Stimulated activated CD8-positive, alpha-beta memory T cell treated with anti-CD3 and anti-CD28 coated beads, Interleukin-15, amount 100 ng/mL, for 1 hour (primary cell): ENCODE measurements at regions not wholly inside any gene's neighbourhood (a gene's known extent, or its start where the extent isn't known, plus 50 kb on each side); places are given as distances from the start of the nearest gene placed in this dataset.
A peak's percentile ranks its signal among the peaks of the same experiment; 100 is the strongest.
"Not testable (repeated sequence)": the region's sequence is repeated elsewhere in the genome, so short reads cannot be mapped to it uniquely, and the experiment has no call there.

Experiments used
- DNase-seq: peaks from one replicate; pipeline ENCODE4 v3.0.0-alpha.2; 2020; ENCODE audit warnings: low read depth

DNA sequence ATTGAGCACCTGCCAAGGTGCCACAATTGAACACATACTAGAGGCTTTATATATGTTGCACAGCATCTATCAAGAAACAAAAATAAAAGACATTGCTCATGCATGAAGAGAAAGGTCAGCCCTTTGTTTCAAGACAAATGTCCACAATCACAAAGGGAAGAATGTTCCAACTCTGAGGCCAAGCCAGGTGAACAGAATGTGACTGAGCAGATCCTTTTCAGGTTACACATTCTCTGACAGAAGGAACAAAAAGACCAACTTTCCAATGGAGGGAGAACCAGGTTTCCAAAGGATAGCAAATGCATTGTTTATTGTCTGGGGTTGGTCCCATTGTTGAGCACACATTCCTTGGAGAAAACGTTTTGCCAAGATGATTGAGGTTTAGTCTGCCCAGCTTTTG lies 50.2 kb upstream of the FAM174B start:
- DNase-seq = no peak

DNA sequence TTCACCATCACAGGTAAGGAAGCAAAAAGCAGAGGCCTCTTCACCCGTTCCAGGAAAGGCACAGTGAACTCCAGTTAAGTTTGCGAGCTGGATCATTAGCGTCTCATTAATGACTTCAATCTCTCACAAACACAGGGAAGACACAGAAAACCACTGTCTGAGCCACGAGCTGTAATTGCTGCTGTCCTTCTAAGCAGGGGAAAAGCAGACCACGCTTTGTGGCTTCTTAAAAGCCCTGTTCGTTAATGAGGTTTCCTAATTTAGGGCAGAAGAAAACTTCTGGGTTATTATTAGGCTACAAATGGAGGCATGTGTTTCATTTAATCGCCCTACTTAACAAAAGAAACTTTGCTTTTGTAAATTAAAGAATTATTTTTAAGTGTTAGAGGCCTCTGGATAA lies 50.6 kb upstream of the FAM174B start:
- DNase-seq = no peak

DNA sequence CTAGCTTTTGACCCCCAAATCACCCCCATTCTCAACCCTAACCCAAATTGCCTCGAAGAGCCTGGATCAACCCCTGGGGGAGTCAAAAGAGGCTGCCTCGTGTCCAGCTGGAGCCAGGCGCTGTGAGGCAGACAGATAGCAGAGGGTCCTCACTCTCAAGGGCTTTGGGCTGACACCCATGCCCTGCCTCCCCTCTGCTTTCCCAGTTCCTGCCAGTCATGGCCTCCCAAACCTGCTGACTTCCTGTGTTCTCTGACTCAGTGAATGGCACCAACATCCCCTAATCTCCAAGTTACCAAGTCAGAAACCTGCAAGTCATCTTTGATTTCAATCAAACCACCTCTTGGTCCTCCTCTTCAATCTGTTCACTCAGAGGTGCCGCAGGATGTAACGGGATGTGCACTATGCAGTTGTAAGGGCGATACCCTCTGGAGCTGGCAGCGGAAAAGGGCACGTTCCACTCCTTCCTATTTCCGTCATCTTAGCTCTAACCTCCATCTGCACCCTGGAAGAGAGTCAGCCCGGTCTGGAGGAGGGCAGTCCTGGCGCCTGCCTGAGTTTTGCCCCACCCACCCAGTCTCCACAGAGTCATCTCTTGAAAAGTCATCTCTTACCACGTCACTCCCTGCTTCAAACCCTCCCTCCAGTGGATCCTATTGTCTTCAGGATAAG lies 52.4 kb upstream of the FAM174B start:
- no peak for DNase-seq

DNA sequence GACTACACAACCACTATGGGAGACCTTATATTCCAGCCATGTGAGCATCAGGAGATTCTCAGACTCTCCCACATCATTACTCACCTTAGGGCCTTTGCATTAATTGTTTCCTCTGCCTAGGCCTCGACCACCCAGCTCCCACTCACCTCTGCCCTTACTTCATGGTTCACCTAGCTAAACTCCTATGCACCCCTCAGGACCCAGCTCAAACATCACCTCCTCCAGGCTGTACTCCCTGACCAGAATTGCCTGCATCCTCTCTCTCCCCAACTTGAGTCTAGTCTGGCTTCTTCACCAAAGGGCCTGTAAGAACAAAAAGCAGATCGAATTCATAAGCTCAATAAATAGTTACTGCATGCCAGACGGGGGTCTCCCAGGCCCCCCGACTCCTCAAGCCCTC lies 53.1 kb upstream of the FAM174B start:
- no peak for DNase-seq

DNA sequence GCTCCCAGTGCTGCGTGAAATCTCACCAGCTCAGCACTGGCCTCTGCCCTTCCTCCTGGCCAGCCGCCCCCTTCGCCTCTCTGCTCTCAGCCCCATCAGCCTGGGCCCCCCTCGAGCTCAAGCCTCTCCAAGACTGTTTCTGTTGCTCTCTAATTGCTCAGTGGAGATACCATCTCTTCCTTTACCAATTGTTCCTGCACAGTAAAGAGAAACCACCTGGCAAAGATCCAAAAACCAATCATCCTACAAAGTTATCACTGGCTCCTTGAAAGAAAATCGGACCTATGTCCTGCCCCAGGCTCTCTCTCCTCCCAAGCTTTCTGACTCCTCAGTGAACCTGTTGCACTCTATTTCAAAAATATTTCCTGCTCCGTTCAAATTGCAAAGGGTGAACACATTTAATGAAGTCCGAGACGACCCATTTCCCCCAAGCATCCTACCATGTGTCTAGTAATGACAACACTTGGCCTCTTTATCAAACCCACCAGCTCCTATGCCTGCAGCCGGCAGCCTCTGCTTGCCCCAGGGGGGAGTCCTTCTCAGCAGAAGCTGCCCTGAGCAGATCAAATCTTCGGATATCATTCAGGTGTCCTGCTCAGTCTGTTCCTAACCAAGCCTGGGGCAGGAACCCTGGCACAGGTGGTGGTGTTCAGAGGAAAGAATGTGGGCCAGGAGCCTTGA lies 53.7 kb upstream of the FAM174B start:
- DNase-seq = no peak

DNA sequence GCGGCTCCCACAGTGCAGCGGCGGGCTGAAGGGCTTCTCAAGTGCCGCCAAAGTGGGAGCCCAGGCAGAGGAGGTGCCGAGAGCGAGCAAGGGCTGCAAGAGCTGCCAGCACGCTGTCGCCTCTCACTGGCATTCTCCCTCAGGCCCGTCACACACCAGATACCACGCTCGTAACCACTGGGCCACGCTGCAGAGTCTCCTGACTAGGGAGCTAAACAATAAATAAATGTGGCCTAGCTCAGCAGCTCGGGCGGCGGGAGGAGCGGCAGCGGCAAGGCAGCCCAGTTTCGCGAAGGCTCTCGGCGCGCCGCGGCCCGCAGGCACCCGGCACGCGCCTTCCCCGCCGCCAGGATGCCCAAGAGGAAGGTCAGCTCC lies 55.9 kb upstream of the FAM174B start:
- no peak for DNase-seq

DNA sequence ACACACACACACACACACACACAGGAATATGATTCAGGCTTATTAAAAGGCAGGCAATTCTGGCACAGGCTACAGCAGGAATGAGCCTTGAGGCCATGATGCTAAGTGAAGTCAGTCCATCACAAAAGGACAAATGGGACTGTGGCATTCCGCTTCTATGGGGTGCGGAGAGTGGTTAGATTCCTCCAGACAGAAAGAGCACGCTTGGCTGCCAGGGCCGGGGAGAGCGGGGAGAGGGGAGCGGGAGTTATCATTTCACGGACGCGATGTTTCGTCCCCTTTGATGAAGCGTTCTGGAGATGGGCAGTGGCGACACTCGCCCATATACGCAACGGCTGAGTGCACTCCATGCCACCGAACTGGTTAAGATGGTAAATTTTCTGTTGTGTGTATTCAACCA lies 58.5 kb upstream of the FAM174B start:
- DNase-seq = no peak

DNA sequence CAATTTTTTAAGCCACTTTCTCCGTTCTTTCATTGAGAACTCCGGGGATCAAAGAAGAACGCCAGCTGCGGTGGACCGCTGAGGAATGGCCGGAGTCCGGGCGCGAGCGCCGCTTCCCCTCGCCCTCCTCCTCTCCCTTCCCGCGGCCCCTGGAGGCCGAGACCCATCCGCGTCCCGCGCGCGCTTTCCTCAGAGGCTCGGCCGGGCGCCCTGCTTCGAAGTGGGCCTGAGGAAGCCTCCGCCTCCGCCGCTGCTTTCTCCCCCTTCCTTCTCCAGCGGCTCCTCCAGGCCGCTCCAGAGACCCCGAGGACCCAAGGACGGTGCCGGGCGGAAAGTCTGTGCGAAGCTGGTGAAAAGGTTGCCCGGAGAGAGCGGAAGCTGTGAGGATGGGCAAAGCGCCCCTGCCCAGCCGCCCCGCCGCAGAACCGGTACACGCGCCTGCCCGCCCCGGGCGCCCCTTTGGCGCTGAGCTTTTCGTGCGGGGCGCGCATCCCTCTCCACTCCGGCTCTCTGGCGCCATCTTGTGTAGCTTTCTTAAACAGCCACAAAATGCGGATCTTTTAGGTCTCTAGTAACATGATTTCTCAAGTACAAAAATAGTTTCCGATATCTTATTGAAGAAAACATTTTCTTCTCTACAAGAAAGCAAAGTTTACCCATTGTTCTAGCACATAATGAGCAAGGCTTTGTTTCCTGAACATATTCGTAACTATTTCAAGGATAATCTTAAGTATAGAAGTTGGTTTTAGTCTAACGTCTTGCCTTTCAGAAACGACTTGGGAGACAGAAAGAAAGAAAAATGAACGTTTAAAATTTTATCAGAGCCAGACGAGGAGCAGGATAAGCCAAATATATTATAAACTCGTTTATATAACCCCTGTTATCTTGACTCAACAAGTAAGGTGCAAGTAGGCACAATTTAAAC lies 59.2 kb upstream of the FAM174B start:
- DNase-seq = peak; percentile 72

DNA sequence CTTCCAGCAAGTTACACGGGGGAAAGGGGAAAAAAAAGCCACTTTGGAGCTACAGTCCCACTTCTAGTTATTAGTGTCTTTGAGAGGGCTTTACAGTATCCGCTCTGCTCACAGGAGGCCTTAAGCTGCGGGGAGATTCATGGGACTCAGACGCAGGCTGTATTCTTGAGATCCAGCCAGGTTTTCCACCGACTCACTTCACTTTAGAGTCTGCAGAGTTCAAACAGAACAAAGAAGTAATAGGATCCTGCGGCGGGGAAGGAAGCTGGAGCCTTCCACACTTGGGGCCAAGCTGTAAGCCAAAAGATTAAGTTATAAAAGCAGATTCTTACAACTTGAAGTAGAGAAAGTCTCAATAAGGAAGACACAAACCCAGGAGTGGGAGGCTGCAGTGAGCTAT lies 60.2 kb upstream of the FAM174B start:
- DNase-seq = no peak

DNA sequence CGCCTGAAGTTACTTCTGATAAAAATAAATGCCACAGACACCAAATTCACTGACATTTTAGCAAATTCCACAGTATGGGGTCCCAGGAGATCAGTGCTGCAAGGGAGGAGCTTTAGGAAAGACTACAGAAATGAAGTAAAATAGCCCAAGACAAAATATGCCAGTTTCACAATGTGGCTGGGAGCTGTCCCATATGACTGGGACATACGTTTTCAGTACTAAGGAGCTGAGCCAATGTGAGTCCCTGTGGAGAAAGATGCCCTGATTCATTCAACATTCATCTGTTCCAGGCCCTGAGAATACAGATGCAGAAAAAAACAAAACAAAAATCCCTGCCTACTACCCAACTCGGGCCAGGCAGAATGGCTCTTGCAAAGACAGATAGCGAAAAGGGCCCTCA lies 63.4 kb upstream of the FAM174B start:
- DNase-seq = no peak

DNA sequence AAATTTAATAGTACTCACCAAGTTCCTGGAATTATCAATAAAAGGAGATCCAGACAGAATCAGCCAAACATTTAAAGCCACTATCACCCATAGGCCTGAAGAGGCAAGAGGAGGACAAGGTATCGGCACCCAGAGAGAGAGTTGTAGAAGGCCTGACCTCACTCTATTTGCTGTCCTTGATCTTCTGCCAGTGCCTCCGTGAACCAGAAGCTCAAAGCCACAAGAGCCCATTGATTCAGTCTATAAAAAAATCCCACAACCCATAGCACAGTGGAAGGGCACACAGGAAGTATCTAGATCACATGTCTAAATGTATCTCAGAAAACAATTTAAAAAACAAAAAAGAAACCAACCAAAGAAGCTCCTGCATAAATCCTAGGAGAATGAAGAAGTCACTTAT lies 68.6 kb upstream of the FAM174B start:
- DNase-seq = no peak

DNA sequence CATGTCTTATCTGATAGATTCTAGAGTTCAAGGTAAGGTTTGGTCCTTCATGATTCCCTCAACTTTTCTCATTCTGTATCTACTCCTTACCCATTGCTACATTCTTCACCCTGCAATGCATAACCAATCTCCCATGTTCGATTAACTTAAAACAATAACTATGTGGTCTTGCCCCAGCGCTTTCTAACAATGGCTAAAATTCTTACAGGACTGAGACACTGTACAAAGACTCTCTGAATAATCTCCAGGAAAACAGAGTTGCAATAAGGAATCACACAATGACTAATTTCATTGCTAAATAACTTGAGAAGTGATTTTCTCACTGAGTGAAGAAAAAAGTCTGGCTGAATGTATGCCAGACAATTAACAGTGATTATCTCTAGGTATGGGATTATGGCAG lies 69.6 kb upstream of the FAM174B start:
- DNase-seq = no peak

DNA sequence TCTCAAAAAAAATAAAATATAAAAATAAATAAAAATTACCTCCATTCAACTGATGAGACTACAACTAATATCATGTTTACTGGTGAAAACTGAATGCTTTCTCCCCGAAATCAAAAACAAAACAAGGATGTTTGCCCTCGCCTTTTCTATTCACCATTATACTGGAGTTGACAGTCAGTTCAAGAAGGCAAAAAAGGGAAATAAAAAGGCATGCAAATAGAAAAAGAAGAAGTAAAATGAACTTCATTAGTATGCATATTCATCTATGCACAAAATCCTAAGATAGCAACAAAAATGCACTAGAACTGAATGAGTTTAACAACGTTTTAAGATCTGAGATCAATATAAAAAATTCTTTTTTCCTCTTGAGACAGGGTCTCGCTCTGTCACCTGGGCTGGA lies 72.7 kb upstream of the FAM174B start:
- DNase-seq = no peak

DNA sequence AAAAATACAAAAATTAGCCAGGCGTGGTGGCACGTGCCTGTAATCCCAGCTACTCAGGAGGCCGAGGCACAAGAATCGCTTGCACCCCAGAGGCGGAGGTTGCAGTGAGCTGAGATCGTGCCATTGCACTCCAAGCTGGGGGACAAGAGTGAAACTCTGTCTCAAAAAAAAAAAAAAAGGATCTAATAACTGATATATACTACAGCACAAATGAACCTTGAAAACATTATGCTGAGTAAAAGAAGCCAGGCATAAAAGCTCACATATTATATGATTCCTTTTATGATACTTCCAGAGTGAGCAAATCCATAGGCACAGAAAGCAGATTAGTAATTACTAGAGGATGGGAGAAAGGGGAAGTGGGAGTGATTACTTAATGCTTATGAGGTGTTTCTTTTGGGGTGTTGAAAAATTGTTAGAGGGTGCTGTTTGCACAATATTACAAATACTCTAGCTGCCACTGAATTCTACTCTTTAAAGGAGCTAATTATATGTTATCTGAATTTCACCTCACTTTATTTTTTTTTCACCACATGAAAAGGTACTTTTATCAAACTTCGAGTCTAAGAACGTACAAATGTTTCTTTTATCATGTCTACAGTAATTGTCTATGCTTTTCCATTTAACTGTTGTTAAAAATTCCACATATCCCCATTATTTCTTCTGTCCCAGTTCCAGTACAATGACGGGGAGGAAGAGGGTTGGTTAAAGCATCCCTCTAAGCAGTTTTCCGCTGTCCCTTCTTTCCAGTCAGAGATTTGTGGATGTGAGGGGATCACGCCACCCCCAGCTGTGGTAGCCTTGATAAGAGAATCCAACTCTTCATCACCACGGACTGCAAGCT lies 77.7 kb upstream of the FAM174B start:
- no peak for DNase-seq

DNA sequence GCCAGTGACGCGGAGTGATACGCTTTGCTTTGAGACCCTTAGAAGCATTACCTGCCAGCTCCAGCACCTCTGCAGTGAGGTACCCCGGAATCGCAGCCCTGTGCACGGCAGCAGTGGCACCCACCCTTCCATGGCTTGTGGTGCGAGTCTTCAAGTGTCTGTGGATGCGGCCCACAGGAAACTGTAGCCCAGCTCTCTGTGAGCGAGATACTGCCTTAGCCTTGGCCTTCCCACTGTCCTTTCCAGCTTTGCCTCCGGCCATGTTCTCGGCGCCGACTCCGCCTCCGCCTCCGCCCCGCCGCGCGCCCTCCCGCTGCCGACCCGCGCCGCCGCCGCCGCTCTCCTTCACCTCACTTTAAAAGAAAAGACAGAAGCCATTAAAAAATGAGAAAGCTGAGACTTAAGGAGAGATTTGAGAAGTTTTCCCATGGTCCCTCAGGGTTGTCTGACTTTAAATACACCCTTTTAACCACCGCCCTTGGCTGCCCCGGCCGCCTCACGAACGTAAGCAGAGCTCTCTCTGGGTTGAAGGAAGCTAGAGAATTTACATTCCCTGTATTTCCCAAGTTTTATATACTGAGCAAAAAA lies 78.5 kb upstream of the FAM174B start:
- no peak for DNase-seq

DNA sequence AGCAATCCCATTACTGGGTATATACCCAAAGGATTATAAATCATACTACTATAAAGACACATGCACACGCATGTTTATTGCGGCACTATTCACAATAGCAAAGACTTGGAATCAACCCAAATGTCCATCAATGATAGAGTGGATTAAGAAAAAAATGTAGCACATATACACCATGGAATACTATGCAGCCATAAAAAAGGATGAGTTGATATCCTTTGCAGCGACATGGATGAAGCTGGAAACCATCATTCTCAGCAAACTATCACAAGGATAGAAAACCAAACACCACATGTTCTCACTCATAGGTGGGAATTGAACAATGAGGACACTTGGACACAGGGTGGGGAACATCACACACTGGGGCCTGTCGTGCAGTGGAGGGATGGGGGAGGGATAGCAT lies 83.7 kb upstream of the FAM174B start:
- DNase-seq = not testable (repeated sequence)

DNA sequence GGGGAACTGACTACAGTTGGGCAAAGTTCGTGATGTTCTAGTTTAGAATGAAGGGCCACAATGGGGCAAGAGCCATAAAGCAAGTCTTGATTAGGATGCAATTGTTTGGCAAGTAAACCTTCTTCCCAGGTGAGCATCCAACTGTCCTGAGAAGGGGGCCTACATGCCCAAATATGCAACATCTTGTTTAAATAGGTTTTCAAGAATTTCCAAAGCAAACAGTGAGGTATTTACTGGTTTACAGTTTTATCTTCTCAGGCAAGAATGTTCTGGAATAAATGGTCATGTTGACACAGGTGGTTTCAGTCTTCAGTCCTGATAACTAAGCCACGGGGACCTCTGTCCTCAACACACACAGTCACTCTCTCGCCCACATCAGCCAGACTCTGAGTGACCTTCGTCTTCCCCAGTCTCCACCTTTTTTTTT lies 90.3 kb upstream of the FAM174B start:
- no peak for DNase-seq

DNA sequence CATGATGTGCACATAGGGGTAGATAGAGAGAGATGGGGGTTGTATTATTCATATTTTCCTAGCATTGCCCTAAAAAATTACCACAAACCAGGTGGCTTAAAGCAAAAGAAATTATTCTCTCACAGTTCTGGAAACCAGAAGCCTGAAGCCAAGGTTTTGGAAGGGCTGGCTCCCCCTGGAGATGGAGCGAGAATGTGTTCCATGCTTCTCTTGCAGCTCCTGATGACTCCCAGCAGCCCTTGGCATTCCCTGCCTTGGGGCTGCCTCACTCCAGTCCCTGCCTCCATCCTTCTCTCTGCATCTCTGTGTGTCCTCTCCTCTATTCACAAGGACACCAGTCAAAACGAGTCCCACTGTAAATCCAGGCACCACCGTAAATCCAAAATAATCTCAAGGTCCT lies 91.5 kb upstream of the FAM174B start:
- DNase-seq = no peak

DNA sequence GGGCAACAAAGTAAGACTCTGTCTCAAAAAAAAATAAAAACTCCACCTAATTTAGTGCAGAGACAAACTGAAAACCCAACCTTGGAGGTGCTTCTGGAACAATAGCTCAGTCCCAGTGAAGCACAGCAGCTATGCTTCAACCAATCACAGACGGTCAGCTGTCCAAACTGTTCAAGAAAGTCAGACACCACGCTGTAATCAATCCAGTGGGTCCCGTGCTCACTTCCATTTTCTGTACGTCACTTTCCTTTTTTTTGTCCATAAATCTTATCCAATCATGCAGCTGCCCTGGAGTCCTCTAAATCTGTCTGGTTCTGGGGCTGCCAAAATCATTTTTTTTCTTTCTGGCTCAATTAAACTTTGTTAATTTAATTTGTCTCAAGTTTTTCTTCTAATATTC lies 93.6 kb upstream of the FAM174B start:
- no peak for DNase-seq

DNA sequence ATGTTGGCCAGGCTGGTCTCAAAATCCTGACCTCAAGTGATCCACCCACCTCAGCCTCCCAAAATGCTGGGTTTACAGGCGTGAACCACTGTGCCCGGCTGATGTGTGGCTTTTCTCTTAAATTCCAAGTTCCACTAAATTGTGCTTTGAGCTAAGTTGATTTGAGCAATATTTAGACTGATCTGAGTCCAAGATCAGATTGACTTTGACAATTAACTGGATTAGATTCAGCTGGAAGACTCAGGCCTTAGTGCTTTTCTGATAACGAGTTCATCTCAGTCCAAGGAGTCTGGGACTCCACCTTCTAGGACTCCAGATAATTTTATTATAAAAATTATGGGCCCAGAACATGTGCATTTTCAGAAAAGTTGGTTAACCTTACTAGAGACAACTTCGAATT lies 94.4 kb upstream of the FAM174B start:
- DNase-seq = no peak

DNA sequence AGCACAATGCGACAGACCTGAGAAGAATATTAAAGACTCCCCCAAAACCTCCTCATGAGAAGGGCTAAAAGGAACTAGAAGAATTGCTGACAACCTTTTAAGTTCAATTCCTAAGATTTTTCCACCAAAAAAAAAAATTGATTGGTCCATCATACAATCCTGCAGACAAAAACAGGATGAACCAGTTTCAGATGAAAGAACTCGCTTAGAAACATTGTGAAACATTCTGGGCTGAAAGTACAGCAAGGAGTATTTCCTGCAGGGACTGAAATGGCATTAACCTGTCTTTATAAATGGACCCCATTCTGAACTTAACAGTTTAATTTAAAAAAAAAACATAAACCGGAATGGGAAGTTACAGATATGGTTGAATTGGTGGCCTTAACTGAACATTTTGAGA lies 96.0 kb upstream of the FAM174B start:
- no peak for DNase-seq

DNA sequence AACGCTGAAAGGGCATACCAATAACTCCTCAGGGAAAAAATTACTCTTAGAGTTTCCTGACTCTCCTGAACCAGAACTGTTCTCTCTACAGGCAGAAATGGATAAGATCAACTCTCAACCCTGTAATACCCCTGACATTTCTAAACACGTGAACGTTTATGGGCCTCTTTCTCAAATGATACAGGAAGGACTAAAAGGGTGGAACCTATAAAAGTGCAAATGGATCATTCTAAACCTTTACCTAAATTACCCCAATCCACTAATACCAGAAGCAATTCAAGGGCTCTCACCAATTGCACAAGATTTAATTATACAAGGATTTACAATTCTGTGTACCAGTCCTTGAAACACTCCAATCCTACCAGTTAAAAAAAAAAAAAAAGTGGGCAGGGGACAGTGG lies 98.0 kb upstream of the FAM174B start:
- DNase-seq = no peak
